Progenitor cell of endocrine pancreas (in vitro differentiated cells): ENCODE measurements at regions not wholly inside any gene's neighbourhood (a gene's known extent, or its start where the extent isn't known, plus 50 kb on each side); places are given as distances from the start of the nearest gene placed in this dataset.

Experiments used
- DNase-seq: peaks from one replicate; pipeline ENCODE4 v3.0.0; 2021; ENCODE audit warnings: low spot score; ENCODE audit not compliant: unreplicated experiment
- H3K27ac Mint-ChIP-seq: 2 replicates; pipeline ENCODE4 v1.8.0; 2021; ENCODE audit warnings: mild to moderate bottlenecking, moderate library complexity, mixed read lengths
- H3K27me3 Mint-ChIP-seq: 2 replicates; pipeline ENCODE4 v1.8.0; 2021; ENCODE audit warnings: mixed read lengths
- H3K36me3 Mint-ChIP-seq: 2 replicates; pipeline ENCODE4 v1.8.0; 2022; ENCODE audit warnings: mixed read lengths; ENCODE audit not compliant: insufficient read depth
- H3K4me1 Mint-ChIP-seq: 2 replicates; pipeline ENCODE4 v1.8.0; 2021; ENCODE audit warnings: low read depth, mixed read lengths
- H3K4me3 Mint-ChIP-seq: 2 replicates; pipeline ENCODE4 v1.8.0; 2021; ENCODE audit warnings: low read depth, mild to moderate bottlenecking, moderate library complexity, mixed read lengths
- H3K9me3 Mint-ChIP-seq: 2 replicates; pipeline ENCODE4 v1.8.0; 2021; ENCODE audit warnings: low read depth, mixed read lengths
- CTCF ChIP-seq: fragments of 200-600 bp; sonication (generic); IDR thresholded peaks from one replicate; pipeline ENCODE4 v1.5.0; 2021; ENCODE audit warnings: antibody characterized with exemption, mild to moderate bottlenecking; ENCODE audit not compliant: unreplicated experiment

GRCh38 chr2:83650161-83650560 lies 808.9 kb downstream of the SUCLG1 start:
- Mint-ChIP-seq H3K4me3 (no peak overlapping the region), H3K27ac (no peak overlapping the region)

GRCh38 chr2:83640506-83640905 lies 818.6 kb downstream of the SUCLG1 start:
- no peak for DNase-seq
- no peaks in the 10 kb centered on the region for H3K9me3 Mint-ChIP-seq
- no peak for TF ChIP-seq CTCF
- H3K4me3 Mint-ChIP-seq = no peak overlapping the region
- no peaks in the 10 kb centered on the region for H3K4me1 Mint-ChIP-seq
- no peaks in the 10 kb centered on the region for H3K27me3 Mint-ChIP-seq
- H3K36me3 Mint-ChIP-seq = no peaks in the 10 kb centered on the region
- H3K27ac Mint-ChIP-seq = no peak overlapping the region

More at GRCh38 chr2:83650161-83650560, 808.9 kb downstream of the SUCLG1 start:
- DNase-seq = no peak
- no peaks in the 10 kb centered on the region for H3K36me3 Mint-ChIP-seq
- TF ChIP-seq CTCF = no peak
- no peaks in the 10 kb centered on the region for H3K4me1 Mint-ChIP-seq
- H3K9me3 Mint-ChIP-seq = no peaks in the 10 kb centered on the region
- H3K27me3 Mint-ChIP-seq = no peaks in the 10 kb centered on the region

- no peak overlapping the region for H3K4me3 Mint-ChIP-seq
- H3K36me3 Mint-ChIP-seq = no peaks in the 10 kb centered on the region
- no peak overlapping the region for H3K27ac Mint-ChIP-seq
- no peaks in the 10 kb centered on the region for H3K4me1 Mint-ChIP-seq
- H3K27me3 Mint-ChIP-seq = no peaks in the 10 kb centered on the region
- no peak for TF ChIP-seq CTCF
- no peaks in the 10 kb centered on the region for H3K9me3 Mint-ChIP-seq
- DNase-seq = no peak
These were observed 825.7 kb downstream of the SUCLG1 start for GRCh38 chr2:83633423-83633822.

GRCh38 chr2:83630351-83630750 lies 828.7 kb downstream of the SUCLG1 start:
- TF ChIP-seq CTCF = no peak
- no peaks in the 10 kb centered on the region for H3K36me3 Mint-ChIP-seq
- no peaks in the 10 kb centered on the region for H3K27me3 Mint-ChIP-seq
- no peaks in the 10 kb centered on the region for H3K4me1 Mint-ChIP-seq
- H3K27ac Mint-ChIP-seq = no peak overlapping the region
- DNase-seq = no peak
- no peaks in the 10 kb centered on the region for H3K9me3 Mint-ChIP-seq
- H3K4me3 Mint-ChIP-seq = no peak overlapping the region

GRCh38 chr2:83615511-83615910 lies 843.6 kb downstream of the SUCLG1 start:
- Mint-ChIP-seq H3K27ac (no peak overlapping the region), H3K27me3 (no peaks in the 10 kb centered on the region), H3K9me3 (peaks cover 4% of the 10 kb centered on the region), H3K4me1 (no peaks in the 10 kb centered on the region), H3K4me3 (no peak overlapping the region), H3K36me3 (no peaks in the 10 kb centered on the region)
- DNase-seq = no peak
- TF ChIP-seq CTCF = no peak
